ENCODE measurements at regions not wholly inside any gene's neighbourhood (a gene's known extent, or its start where the extent isn't known, plus 50 kb on each side); places are given as distances from the start of the nearest gene placed in this dataset.

DNA sequence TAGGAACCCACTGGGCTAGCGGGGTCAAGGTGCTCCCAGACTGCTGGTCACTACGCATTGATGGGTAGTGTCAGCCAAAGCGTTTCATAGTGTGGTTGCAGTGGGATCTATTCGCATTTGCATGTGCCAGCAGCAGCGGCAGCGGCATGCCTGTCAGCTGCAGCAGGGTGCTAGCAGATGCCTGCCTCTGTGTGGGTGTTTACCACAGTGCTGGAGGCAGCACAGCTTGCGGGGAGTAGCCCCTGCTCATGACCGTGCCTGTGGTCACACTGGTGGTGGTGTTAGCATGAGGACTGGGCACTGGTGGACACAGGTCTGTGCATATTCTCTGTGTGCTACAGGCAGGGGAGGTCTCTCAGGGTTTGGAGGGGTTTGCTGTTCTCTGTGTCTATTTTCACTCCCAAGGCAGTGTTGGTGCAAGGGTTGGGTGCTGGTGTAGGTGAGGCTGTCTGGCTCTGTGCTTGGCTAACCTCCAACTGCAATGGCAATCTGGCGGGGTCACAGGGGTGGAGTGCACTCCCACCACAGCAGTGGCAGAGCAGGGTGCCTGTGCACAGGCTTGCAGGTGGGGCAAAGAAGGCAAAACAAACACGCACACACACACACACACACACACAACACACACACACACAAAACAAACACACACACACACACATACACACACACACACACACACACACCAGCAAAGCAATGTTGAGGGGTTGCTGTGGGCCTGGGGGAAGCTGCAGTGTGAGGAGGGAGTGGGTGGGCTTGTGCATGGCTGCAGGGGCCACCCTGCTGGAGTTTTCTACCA, 184.4 kb downstream of the GLUD2 start:
- TF ChIP-seq, protein P1, sequence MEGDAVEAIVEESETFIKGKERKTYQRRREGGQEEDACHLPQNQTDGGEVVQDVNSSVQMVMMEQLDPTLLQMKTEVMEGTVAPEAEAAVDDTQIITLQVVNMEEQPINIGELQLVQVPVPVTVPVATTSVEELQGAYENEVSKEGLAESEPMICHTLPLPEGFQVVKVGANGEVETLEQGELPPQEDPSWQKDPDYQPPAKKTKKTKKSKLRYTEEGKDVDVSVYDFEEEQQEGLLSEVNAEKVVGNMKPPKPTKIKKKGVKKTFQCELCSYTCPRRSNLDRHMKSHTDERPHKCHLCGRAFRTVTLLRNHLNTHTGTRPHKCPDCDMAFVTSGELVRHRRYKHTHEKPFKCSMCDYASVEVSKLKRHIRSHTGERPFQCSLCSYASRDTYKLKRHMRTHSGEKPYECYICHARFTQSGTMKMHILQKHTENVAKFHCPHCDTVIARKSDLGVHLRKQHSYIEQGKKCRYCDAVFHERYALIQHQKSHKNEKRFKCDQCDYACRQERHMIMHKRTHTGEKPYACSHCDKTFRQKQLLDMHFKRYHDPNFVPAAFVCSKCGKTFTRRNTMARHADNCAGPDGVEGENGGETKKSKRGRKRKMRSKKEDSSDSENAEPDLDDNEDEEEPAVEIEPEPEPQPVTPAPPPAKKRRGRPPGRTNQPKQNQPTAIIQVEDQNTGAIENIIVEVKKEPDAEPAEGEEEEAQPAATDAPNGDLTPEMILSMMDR (optimal IDR thresholded peaks at IDR 0.05 in 1 of 3, IDR thresholded peaks at IDR 0.05 in 1 of 3, conservative IDR thresholded peaks at IDR 0.05 in 1 of 3; ENCODE audit: extremely low read depth in 1 of 3, insufficient read depth in 2 of 3, low read length in 3 of 3) = no peak
- TF ChIP-seq EZH2 (IDR thresholded peaks at IDR 0.05; ENCODE audit: low read length) = no peak

Measured in keratinocyte (primary cell).